NOMO-1 (cell line): ENCODE measurements at regions not wholly inside any gene's neighbourhood (a gene's known extent, or its start where the extent isn't known, plus 50 kb on each side); places are given as distances from the start of the nearest gene placed in this dataset.

Experiments
- DNase-seq, 2 experiments: peaks; one replicate each; lab custom pipeline; 2025; ENCODE audit not compliant: unreplicated experiment in 2 of 2; lab: John Stamatoyannopoulos, UW

- DNase-seq: no peak
Observed at GRCh38 chr10:78312197-78313047, 278.8 kb downstream of the RPS24 start.

GRCh38 chr10:78313048-78313381 lies 279.4 kb downstream of the RPS24 start:
- DNase-seq: no peak

DNA sequence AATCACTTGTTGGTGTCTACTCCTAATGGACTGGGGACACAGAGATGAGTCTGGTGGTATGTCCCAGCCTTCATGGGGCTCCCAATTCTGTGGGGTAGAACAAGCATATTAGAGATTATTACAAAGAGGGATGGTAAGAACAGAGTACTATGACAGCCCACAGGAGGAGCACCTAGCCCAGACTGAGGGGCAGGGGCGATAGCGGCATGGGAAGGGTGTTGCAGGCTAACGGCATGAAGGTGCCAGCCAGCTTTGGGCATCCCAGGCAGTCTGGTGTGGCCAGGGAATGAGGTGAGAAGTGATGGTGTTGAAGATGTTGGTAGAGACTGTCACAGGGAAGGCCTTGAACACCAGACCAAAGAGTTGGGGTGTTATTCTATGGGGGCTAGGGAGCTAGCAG lies 280.0 kb downstream of the RPS24 start:
- no peak for DNase-seq

- no peak for DNase-seq
Observed at GRCh38 chr10:78314651-78315050, 281.0 kb downstream of the RPS24 start.

DNA sequence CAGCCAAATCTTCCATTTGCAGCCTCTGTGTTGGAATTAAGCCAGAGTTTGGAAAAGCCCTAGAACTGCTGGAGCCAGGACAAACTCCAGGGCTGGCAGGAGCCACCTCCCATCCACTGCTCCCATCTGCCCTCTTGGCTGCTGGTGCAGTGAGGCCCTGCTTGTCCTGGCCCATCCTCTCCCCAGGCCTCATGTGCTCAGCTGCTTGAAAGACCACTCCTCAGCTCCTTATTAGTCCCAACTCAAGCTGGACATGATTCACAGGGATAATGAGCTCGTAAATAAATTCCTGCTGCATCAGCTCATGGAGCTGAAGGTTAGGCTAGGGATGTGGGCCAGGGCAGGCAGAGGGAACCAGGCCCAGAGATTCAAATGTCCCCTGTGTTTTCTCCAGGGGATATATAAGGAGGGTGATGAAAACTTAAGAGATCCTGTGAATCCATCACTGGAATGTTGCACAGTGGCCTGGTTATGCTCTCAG lies 282.8 kb downstream of the RPS24 start:
- DNase-seq: no peak

DNA sequence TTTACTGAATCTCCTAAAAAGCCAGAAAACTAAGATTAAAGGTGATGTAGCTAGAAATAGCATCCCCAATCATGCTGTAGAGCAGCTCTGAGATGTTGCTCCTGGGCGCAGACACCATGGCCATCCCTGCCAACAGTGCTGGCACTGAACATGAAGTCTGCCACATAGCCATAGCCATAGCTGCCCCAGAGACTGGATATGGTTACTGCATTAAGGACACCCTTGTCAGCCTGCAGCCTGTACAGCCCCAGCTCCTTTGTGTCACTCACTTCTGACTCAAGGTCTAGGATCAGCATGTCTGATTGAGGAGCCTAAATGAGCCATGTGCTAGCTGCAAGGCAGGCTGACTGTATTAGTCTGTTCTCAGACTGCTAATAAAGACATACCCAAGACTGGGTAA lies 284.6 kb downstream of the RPS24 start:
- DNase-seq: no peak

DNA sequence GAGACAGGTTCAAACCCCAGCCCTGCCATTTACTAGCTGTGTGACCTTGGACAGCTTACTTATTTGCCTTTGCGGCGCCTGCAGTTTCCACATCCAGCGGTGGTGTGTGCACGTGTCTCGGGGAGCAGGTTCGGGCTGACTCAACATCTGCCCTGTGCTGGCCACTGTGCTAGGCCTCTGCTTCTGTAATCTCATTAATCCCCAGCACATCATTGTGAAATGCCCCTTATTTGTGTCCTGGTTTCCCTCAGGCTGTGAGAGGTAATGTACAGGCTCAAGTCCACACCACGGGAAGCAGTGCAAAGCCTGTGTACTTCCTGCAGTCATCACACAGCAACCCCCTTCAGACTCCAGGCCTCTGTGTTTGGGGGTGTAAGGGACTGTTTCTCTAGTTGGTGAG lies 285.7 kb downstream of the RPS24 start:
- DNase-seq: no peak

DNA sequence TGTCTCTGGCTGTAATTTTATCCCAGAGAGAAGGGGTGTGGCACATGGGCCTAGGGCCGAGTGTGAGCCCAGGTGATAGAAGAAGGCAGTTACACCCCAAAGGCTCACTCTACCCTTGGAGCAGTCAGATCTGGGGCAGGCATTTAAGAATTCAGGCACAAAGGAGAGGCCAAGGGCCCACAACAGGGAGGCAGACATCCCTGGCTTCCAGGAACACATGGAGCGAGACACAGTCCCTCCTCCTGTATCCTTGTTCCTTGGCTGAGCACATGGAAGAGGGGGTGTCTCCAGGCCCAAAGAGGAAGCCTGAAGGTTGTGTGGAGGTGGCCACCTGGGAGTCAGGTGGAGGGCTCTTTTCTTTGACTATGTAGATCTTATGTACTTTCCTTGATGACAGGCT lies 286.2 kb downstream of the RPS24 start:
- no peak for DNase-seq

DNA sequence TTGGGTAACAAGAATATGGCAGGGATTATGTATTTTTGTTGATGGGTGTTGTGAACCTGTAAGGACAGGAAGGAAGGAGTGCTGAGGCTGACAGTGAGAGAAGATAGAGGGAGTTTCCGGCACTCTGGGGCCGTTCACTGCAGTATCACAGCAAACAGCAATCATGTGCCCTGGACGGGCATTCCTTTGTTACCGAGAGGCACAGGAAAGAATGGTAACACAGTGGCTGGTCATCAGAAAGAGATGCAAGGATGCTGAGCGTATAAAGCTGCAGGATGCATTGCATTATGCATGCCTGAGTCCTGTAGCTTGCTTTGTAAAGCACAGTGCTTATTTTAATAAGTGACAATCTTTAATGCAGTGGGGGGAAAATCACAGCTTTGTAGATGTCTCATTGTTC lies 286.8 kb downstream of the RPS24 start:
- no peak for DNase-seq

- DNase-seq: no peak
Observed at GRCh38 chr10:78321000-78321399, 287.3 kb downstream of the RPS24 start.

DNA sequence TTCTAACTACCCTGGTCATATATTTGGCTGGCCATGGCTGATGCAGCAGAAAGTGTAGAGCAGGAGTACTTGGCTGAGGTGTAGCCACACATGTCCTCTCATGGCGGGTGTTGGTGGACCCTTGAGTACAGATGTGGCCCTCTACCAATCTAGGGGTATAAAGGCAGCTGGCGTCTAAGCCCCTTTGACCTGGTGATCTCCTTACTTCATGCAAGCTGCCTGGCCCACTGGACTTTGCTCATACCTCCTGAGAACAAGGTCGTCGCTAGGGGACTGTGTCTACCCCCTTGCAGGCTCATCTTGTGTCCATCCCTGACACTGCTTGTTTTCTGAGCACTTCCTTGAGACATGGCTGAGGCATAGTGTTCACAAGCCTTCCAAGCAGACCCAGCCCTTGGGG lies 287.8 kb downstream of the RPS24 start:
- no peak for DNase-seq

DNA sequence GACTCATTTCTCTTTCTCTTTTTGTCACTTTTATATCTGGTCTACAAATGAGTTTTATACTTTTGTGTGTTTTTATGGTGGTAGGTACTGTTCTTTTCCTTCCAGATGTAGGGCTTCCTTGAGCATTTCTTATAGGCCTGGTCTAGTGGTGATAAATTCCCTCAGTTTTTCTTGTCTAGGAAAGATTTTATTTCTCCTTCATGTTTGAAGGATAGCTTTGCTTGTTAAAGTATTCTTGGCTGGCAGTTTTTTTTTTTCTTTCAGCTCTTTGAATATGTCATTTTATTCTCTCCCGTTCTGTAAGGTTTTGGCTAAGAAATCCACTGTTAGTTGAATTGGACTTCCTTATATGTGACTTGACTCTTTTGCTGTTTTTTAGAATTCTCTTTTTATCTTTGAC lies 292.7 kb downstream of the RPS24 start:
- DNase-seq: no peak

- no peak for DNase-seq
Observed at GRCh38 chr10:78327778-78328591, 294.3 kb downstream of the RPS24 start.

DNA sequence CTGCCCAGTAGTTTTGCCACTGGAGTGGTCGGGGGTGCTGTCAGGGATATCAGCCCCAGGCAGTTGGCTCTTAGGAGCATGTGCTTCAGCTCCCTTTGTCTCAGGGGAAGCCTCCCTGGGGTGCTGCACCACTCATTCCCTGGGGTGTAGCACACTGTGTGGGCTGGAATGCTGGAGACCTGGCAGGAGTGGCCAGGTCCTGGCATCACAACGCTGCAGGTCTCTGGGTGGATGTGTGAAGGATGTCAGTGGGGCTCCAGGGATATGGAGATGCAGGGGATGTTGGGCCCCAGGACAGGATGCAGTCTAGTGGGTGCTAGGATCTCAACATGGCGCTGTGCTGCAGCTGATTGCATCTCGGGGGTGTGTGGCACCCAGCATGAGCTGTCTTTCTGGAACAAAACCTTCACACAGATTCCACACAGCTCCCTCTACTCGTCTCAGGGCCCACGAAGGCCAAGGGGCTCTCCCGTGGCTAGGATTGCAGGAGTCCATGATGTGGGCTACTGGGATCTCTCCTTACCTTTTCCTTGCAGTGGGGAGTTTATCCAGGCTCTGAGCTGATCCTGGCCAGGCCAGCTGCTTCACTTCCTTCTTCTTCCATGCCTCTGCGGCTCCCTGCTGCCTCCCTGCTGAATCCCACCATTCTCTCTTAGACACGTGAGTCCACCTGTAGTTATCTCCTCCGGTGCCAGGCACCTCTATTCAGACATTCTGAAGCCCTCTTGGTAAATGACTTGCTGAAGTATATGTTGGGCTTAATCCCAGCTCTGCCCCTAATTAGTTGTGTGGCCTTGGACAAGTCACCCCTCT lies 295.1 kb downstream of the RPS24 start:
- DNase-seq: no peak

DNA sequence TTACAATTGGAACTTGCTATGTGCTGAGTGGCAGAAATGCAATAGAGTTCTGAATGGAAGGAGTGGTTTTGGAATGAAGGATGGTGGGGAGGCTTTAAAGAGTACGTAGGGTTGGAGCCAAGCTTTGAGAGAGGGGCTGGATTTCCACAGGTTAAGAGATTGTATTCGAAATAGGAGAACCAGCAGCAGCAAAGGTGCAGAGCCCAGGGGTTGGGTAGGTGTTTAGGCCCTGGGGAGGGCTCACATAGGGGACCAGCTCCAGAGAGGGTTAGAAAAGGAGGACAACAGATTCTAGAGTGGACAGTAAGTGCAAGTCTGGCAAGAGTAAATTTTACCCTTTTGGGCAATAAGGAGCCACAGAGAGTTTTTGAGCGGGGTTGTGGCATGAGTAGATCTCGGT lies 297.2 kb downstream of the RPS24 start:
- DNase-seq: no peak

GRCh38 chr10:78331391-78331922 lies 297.8 kb downstream of the RPS24 start:
- no peak for DNase-seq

DNA sequence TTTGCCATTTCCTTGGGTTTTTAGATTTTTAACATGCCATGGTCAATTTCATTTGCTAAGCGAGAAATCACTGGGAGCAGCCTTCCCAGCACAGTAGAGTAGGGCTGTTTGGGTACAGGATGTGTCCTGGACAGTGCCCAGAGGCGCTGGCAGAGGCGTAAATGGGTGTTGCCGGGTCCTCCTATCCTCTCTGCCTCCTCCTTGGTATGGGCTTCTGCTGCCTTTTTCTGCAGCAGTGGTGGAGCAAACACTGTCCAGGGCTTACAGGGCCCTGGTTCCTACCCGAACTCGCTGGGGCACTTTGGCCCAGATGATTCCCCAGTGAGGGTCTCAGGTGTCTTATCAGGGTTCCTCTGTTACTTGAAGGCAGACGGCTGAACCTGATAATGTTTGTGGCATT lies 298.3 kb downstream of the RPS24 start:
- DNase-seq: no peak

DNA sequence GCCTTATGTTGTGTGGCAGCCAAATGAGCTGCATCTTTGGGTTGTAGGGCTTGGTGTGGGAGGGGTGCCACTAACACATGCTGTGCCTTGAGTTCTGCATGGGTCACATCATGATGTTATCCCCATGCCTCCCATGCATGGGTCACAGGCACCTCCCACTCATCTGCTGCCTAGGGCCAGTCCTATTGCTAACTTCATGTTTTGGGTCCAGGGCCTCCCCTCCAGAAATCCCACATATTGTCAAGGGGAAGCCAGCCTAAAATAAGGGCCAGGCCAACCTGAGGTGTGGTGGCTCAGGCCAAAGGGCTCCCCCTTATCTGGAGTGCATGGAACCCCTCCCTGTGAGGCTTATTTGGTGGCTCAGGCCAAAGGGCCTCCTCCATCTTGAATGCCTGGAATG lies 299.0 kb downstream of the RPS24 start:
- DNase-seq: no peak

DNA sequence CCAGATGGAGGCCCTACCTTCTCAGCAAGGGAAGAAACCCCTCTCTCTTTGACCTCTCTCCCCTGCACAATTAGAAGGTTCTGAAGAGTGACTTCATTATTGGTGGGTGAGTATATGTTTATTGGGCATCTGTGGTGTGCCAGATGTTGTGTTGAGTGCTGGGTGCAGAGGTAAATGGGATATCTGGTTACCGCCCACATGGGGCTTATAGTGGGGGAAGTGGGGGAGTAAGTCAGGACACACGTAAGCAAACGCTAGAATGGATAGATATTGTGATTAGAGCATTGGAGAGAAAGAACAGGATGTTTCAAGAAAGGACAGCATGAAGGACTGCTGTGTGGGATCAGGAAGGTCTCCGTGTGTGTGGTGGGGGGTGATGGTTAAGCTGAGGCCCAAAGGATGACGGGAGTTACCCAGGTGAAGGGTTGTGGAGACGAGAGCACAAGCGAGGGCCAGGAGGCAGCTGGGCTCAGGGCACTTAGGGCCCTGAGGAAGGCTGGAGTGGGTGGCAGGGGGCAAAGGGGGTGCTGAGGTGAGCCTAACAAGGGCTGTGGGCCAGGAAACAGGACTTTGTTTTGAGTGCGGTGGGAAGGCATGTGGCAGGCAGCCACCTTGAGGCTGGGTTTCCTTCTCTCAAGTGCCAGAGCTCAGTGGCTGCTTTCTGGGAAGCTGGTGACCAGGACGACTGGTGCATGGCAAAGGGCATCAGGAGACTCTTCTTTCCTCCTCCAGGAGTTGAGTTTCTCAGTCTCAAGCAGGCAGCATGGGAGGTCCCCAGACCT lies 299.9 kb downstream of the RPS24 start:
- no peak for DNase-seq

DNA sequence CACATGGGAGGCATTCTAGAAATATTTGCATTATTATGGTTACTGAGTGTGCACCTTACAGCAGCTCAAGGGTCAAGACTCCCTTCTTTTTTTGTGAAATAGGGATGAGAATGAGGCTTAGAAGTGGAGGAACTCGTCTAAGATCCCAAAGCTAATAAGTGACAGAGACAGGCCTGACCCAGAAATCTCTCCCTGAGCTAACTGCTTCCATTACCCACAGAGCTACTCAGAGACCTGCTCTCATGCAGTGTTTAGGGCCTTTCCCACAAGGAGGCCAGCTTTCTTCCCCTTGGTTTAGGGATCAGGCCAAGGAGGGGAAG lies 301.7 kb downstream of the RPS24 start:
- DNase-seq: no peak
